Stimulated activated CD8-positive, alpha-beta memory T cell treated with anti-CD3 and anti-CD28 coated beads, Interleukin-7, amount 100 ng/mL, for 4 hours (primary cell): ENCODE measurements at regions not wholly inside any gene's neighbourhood (a gene's known extent, or its start where the extent isn't known, plus 50 kb on each side); places are given as distances from the start of the nearest gene placed in this dataset.

Experiments used
- DNase-seq, 2 donors: peaks; one replicate each; pipeline ENCODE4 v3.0.0-alpha.2; 2020; ENCODE audit warnings: low read depth in 2 of 2

DNA sequence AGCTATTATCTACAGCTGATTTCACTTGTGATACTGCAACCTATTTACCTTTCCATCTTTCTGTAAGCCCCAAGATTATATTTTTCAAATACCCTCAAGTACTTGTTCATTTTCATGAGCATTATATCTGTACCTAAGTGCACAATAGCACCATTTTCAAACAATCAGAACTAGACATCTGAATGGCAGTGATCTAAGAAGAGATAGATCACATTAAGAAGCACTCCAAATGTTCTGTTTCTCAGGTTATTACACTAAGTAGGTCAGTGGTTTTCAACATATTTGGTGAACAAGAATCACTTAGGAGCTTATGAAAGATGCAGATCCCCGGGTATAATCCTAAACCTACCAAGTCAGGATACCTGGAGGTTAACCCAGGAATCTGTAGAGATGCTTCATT lies 872.7 kb downstream of the DCDC2C start:
- no peak for DNase-seq

DNA sequence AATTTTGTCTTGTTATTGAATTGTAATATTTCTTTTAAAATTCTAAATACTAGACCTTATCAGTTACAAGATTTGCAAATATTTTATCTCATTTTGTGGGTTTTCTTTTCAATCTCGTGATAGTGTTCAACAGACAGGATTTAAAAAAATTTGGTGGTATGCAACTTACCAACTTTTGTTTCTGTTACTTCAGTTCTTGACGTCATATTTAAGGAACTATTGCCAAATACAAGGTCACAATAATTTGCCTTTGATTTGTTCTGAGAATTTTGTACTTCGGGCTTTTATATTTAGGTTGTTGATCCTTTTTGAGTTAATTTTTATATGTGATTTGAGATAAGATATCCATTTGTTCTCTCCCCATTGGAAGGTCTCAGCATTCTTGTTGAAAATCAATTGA lies 876.6 kb downstream of the DCDC2C start:
- DNase-seq: no peak

DNA sequence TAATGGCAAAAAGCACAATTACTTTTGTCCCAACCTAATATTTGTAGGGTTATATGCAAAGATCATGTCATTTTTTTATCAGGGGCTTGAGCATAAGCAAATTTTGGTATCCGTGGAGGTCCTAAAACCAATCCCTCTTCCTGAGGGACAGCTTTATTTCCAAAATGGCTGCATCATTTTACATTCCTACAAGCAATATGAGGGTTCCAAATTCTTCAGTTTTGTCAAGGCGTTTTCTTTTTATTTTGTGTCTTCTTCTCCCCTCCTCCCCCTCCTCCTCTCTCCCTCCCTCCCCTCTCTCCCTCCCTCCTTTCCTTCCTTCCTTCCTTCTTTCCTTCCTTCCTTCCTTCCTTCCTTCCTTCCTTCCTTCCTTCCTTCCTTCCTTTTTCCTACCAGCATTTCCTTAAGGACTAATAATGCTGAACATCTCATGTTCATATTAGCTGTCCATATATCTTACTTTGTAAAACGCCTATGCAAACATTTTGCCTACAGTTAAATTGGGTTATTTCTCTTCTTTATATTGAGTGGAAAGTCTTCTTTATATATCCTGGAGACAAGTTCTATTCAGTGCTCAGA lies 881.8 kb downstream of the DCDC2C start:
- DNase-seq: no peak

GRCh38 chr2:4588606-4589005 lies 885.2 kb downstream of the DCDC2C start:
- DNase-seq: no peak

DNA sequence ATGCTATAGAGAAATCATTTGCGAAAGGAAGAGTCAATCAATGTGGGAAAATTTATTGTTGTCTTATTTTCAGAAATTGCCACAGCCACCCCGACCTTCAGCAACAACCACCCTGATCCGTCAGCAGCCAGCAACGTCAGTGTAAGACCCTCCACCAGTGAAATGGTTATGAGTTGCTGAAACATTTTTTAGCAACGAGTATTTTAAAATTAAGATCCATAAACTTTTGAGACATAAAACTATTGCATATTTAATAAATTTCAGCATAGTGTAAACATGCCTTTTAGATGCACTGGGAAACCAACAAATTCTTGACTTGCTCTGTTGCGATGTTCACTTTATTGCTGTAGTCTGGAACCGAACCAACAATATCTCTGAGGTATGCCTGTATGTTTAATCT lies 887.9 kb downstream of the DCDC2C start:
- DNase-seq: no peak

GRCh38 chr2:4597400-4597799 lies 894.0 kb downstream of the DCDC2C start:
- no peak for DNase-seq

DNA sequence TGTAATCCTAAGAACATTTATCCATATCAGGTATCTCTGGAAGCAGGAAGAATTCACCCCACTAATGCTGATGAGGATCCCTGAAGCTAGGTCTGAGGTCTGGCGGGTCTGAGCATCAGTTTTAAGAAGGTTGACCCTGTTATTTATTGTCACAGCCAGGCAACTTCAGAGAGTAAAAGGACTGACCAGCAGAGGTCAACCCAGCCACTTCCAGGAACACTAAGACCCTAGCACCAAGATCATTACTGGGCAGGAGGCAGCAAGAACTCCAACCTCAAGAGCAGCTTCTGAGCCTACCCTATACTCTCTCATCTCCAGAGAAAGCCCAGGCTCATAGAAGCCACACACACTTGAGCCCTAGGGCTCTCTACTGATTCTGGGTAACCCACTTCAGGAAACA lies 901.4 kb downstream of the DCDC2C start:
- DNase-seq: no peak

DNA sequence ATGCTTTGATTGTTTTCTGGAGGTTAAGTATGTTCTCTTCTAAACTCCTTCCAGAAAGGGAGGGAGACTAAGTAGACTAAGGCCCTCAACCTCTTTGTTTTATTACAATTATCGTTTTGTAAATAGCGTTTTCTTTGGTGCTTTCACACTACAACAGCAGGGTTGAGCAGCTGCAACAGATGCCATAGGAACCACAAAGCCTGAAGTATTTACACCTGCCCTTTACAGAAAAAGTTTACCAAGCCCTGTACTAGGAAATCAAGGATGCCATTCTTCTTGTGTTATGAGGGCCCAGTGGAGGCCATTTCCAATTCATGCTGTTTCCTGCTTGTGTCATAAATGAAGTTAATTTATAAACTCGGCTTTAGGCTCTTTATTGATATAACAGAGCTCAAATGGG lies 914.8 kb downstream of the DCDC2C start:
- DNase-seq: no peak

- no peak for DNase-seq
These were observed 915.4 kb downstream of the DCDC2C start for GRCh38 chr2:4618630-4619228.

DNA sequence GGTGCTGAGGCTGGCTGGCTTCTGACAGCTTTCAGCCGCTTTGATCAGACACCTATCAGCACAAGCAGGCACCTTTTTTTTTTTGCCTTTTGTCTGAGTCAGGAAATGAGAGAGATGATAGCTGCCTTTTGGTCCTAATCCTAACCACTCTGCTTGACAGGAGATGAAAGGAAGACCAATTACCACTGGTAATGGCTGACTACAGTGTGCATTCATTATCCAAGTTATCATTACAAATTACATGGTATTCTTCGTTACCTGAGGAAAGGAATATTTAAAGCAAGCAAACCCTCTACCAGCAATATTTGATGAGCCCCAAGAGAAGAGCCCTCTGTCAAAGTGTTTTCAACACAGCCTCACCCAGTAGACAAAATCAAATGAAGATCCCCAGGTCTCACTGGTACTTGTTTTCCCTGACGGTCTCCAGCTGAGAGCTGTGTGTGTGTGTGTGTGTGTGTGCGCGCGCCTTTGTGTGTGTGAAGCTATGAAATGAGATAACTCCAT lies 925.7 kb downstream of the DCDC2C start:
- DNase-seq: no peak

- no peak for DNase-seq
These were observed 931.9 kb downstream of the DCDC2C start for GRCh38 chr2:4635289-4635688.

DNA sequence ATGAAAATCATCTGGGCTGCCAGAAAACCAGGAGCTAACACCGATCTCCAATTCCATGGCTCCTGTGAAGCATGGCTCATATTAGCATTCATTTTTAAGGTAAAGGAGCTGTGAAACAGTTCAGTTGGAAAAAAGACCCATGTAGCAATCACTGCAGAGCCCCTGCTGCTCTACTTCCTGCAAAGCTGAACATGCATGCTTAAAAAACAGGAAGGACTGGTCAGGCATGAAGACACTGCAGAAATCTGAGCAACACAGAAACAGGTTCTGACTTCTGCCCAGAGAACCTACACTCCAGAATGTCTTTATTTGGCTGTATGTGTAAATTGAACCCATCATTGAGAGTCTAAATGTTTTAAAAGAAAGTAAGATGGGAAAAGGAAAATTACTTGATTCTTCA lies 950.6 kb downstream of the DCDC2C start:
- no peak for DNase-seq

DNA sequence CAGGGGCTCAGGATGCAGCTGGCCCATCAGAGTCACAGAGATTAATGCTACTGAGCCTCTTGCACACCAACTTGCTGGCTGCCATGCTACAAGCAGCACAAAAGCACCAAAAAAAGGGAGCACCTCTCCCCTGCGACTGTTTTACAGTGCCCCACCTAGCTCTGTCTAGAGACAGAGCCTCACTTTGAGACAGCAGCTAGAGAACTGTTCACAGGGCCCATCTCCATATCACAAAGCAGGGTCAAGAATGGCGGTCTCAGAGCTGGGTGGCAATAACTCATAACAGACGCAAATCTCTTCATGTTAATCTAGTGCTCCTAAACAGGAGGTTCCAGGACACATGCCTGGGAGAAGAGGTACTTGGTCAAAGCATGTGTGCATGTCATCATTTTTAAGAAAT lies 953.0 kb downstream of the DCDC2C start:
- DNase-seq: no peak

GRCh38 chr2:4662161-4662779 lies 958.9 kb downstream of the DCDC2C start:
- no peak for DNase-seq

DNA sequence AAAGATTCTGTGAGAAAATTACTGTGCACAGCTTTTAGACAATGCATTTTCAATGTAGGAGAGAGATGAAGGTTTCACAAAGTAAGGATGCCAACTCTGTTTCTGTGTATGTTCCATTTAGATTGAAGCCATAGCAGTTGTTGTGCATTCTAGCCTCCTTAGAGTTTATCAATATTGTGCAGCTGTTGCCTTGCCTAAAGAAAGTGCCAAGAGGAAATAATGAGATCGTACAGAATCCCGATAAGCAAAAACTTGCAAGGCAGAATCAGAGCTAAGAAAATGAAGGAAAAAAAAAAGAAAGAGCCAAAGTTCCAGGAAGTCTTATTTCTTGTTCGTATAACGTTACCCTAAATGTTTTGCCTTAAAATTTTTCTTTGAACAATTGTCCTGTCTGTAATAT lies 965.0 kb downstream of the DCDC2C start:
- DNase-seq: no peak

DNA sequence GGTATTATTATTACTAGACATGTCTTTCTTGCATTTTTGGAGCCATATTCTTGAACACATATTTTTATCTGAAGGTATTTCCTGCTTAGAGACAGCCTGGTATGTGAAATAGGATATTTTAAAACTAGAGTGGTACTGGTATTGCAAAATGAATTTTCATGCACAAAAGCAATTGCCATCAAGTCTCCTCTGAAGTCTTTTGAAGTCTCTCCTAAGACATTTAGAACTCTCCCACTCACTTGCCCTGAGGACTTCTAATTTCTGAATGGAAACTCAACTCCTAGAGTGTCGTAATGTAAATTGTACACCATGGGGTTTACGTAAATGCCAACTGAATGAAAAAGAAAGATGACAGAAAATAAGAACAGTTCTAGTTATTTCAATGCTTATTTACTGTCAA lies 967.0 kb downstream of the DCDC2C start:
- DNase-seq: no peak

GRCh38 chr2:4673025-4673489 lies 969.7 kb downstream of the DCDC2C start:
- no peak for DNase-seq

- DNase-seq: no peak
These were observed 970.6 kb downstream of the DCDC2C start for GRCh38 chr2:4674007-4674406.

DNA sequence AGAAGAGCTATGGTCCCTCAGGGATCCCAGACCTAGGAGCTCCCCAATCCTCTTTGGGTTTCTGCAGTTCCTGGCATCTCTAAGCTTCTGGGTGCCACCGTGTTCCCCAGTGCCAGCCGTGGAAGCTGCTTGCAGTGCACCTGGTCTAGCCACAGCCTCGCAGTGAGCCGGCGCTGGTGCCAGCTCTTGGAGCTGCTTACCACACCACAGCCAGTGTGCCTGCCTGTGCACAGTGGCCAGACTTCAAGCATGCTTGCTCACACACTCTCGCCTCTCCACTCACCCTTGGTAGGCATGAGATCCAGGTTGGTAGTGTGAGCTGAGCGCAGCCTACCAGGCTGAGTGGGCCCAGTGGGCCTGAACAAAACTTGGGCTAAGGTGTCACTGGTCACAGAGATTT lies 971.9 kb downstream of the DCDC2C start:
- DNase-seq: no peak

DNA sequence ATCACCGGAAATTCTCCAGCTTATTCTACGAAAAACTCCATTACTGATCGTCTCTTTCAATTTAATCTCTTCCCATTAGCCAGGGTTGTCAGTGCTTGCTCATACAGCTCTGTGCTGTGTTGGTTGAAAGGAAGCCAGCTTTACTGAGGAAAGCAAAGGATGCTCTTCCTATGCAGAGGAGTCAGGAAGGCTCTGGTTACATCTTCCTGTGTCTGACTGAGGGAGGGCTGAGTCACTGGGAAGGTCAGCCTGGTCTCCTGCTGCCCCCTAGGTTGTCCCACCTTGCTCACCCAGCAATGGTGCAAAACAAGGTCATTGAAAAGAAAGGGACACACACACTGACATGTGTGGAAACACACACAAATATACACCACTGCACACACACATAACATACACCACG lies 975.6 kb downstream of the DCDC2C start:
- DNase-seq: no peak

GRCh38 chr2:4679391-4679790 lies 976.0 kb downstream of the DCDC2C start:
- no peak for DNase-seq

DNA sequence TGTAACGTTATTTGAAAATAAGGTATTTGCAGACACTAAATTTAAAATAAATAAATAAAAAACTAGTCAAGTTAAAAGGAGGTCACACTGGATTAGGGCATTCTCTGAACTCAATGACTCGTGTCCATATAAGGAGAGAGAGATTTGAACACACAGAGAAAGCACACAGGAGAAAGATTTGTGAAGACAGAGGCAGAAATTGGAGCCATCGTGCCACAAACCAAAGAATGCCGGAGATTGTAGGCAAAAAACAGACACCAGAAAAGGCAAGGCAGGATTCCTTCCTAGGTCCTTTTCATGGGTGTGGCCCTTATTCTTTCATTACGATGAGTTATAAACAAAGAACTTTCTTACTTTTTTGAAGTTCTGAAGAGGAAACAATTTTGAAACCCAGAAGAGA lies 981.5 kb downstream of the DCDC2C start:
- no peak for DNase-seq

DNA sequence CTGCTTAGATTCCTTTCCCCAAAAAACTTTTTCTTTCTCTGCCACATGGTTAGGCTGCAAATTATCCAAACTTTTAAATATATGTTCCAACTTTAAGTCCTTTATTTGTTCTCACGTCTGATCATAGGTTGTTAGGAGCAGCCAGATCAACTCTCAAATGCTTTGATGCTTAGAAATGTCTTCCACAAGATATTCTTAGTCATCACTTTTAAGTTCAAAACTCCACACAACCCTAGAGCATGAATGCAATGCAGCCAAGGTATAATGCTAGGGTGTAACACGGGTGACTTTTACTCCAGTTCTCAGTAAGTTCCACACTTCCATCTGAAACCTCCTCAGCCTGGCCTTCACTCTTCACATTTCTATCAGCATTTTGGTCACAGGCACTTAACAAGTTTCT lies 987.5 kb downstream of the DCDC2C start:
- DNase-seq: no peak
